ENCODE measurements at regions not wholly inside any gene's neighbourhood (a gene's known extent, or its start where the extent isn't known, plus 50 kb on each side); places are given as distances from the start of the nearest gene placed in this dataset.
A peak's percentile ranks its signal among the peaks of the same experiment; 100 is the strongest.

DNA sequence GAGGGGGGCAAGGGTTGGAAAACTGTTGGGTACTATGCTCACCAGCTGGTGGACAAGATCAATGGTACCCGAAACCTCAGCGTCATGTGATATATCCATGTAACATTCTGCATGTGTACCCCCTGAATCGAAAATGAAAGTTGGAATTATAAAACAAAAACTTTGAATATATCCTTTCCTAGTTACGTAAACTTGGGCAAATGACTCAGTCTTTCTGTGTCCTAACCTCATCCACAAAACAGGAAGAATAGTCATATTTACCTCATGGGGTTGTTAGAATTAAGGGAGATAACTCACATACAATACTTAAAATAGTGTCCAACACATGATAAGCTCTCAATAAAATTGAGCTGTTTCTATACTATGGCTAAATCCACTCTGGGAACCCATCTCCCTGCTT lies 620.1 kb upstream of the KIRREL3 start:
- DNase-seq (ENCODE audit: low read depth), result peak; percentile 71

DNA sequence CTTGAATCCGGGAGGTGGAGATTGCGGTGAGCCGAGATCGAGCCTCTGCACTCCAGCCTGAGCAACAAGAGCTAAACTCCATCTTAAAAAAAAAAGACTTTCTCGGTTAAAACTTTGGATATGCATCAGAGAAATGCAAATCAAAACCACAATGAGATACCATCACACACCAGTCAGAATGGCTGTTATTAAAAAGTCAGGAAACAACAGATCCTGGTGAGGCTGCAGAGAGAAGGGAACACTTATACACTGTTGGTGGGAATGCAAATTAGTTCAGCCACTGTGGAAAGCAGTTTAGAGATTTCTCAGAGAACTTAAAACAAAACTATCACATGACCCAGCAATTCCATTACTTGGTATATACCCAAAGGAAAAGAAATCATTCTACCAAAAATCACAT lies 619.4 kb upstream of the KIRREL3 start:
- no peak for DNase-seq (ENCODE audit: low read depth)

DNA sequence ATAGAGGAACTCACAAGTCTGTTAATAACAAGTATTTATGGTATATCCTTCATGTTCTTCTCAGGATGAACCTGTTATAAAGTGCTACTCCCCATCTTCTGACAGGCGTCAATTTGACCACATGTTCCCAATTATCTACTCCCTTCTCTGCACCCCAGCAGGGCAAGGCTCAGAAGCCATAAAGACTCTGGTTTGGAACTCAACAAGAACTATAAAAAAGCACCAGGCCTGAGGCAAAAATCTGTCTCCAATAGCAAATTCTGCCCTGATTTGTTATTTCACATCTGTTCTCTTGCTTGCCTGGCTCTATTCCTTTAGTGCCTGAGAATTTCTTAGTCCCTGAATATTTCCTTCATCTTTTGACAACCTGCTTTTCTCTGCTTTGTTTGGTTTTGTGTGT lies 618.2 kb upstream of the KIRREL3 start:
- DNase-seq (ENCODE audit: low read depth), result no peak

DNA sequence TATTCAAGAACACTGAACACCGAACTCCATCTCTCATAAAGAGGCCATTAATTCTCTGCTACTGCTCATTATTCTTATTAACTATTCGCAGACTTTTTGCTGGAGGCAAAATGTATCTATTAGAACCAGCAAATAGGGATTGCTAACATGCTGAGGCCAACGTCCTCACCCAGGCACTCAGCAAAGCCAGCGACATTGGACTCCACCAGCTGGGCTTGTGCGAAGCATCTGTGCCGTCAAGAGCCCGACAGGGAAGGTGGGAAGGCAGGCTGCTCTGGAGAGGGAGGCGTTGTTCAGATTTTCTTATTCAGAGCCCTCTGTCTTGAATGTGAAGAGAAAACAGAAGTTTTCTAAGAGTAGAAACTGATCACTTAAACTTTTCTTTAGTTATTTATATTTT lies 615.6 kb upstream of the KIRREL3 start:
- DNase-seq (ENCODE audit: low read depth), result no peak

DNA sequence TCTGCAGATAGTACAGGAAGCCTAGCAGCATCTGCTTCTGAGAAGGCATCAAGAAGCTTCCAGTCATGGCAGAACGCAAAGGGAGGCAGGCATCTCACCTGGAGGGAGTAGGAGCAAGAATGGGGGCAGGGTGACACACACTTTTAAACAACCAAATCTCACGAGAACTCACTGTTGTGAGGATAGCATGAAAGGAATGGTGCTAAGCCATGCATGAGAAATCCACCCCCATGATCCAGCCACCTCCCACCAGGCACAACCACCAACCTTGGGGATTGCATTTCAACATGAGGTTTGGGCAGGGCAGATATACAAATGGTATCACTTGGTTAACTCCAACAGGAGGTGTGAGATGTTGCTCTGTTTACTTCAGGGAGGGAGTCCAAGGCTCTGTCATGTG lies 612.0 kb upstream of the KIRREL3 start:
- DNase-seq (ENCODE audit: low read depth), result no peak

DNA sequence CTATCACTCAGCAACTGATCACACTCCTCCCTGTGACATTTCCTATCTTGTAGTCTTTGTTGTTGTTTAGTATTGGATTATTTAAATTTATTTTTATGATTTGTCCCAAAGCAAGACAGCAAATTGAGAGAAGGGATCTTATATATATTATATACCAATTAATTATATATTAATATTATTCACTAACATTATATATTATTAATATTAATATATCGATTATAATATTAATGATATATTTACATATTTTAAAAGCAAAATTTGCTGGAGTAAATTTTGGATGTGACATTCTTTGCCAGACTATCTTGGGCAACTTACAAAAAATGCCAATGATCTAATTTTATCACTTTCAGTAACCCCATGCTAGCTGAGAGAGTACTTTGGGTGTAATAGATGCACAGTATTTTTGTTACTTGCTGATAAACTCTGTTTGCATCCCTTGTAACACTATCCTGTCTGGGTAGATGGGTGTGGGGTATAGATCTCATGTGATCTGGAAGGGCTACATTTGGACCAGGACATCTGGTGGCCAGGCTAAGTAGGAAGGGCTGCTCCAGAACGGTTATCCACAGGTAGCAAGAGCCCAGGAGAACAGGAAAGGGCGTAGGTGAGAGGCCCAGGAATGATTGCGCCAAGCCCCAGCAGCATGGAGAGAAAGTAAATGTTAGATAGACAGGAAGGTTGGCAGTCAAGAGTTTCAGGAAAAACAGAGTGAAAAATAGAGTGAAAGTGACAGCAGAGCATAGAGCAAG lies 608.6 kb upstream of the KIRREL3 start:
- DNase-seq (ENCODE audit: low read depth), result no peak

DNA sequence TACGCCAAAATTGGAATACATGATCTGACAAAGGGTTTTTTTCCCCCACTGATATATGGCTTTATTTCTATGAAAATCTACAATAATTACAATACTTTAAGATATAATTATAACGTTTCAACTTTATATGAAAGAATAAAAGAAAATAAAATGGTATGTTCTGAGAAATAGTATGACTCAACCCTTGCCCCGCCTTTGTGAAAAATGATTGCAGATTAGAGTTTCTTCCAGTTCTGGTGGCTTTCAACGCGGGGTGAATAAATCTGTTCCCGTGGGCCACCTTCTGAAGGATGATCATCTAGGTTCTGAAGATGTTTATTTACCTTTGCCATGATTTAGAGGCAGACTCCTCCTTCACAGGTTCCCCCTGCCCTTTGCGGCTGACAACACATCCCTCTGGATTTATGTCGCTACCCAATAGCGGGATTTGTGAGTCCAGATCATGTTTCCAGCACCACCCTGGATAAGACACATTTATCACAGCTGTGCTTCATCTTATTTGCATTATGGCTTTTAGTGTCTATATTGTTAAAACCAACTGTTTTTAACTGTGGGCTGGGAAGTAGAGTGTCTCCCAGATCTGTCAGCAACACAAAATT lies 607.0 kb upstream of the KIRREL3 start:
- no peak for DNase-seq (ENCODE audit: low read depth)

DNA sequence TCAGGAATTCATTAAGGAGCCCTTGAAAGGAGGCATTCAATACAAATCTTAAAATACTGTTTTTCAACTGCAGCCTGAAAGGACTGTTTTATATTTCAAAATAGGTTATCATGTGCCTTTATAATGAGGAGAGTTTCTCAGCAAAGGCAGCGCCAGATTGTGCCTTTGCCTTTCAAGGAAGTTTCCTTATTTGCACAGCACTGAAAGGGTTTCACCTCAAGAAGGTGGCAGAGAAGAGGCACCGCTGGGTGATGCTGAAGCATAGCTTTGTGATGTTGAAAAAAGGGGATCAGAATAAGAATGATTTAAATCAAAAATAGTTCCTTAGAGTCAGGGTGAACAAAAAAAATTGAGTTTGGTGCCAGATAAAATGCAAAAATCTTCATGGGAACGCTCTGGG lies 601.0 kb upstream of the KIRREL3 start:
- no peak for DNase-seq (ENCODE audit: low read depth)

DNA sequence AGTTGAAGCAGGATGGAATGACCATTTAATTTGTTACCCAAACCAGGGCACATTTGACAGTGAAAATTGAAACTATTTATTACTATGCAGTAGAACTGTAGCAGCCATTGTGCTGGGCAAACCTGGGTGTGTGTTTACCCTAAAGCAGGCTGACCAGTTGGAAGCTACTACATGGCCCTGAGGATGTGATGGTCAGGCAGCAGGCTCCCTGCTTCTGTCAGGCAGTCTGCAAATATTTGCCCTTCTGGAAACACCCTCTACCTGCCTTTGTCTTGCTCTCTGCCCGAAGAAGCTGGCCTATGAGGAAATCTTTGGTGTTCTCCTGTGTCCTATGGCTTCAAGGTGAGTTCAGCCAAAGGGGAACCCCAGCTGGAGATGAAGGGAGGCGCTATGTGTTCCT lies 600.1 kb upstream of the KIRREL3 start:
- no peak for DNase-seq (ENCODE audit: low read depth)

DNA sequence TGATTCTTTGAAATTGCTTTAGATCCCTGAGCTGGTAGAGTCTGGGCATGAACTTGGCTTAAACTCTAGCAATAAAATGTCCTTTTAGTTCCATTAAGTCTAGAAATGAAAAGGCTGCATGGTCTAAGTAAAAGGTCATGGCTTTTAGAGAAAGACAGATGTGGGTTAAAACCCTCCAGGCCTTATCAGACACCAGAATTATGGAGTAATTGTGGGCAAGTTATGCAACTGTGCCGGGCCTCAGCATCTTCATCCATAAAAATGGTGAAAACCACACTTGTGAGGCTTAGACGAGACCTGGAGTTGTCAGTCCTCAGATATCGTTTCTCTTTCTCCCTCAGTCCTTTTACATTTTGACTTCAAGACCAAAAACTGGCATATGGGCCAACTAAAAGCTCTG lies 597.9 kb upstream of the KIRREL3 start:
- DNase-seq (ENCODE audit: low read depth), result no peak

DNA sequence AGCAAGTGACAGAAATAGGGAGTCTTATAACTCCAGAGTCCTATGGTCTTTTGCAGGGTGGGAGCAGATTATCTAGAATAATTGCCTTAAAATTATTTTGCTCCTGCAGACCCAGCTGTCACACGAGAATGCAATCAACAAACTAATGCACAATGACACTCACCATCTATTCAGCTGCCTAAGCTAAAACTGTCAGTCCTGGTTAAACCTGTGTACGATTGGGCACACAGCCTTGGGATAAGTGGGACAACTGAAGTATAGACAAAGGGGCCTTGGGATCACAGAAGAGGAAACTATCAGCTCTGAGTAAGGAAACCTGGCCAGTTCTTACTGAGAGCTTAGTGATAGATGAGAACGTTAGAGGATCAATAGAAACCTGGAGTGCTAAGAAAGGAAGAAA lies 595.9 kb upstream of the KIRREL3 start:
- DNase-seq (ENCODE audit: low read depth), result no peak

DNA sequence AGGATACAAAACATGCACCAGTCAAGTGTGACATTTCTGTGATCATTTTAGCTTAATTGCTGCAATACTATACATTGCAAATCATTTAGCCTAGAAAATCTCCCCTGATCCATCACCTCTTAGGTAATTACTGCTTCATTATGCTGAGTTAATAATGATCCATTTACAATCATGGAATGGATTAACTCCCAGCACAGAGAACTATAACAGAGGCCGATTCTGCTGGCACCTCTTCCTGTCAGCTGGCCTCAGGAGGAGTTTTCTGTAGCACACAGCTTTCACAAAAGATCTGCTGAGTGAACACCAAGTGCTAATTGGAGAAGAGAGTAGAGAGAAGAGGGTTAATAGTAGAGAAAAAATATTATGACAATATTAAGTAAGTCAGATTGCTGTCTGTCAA lies 591.8 kb upstream of the KIRREL3 start:
- no peak for DNase-seq (ENCODE audit: low read depth)

DNA sequence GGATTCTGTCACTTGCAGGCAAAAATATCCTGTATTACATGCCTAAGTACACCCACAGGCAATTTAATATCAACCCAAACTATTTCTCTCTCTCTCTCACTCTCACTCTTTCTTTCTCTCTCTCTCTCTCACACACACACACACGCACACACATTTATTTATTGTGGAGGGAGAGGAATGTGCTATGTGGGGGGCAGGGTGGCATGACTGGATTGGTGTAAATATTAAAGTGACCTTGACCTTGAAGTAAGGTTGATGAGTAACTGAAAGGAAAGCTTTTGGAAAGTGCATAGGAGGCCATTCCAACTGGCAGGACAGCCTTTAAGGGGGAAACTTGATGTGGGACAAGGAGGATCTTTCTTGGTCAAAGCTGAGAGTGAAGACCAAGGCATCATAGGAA lies 589.7 kb upstream of the KIRREL3 start:
- no peak for DNase-seq (ENCODE audit: low read depth)

DNA sequence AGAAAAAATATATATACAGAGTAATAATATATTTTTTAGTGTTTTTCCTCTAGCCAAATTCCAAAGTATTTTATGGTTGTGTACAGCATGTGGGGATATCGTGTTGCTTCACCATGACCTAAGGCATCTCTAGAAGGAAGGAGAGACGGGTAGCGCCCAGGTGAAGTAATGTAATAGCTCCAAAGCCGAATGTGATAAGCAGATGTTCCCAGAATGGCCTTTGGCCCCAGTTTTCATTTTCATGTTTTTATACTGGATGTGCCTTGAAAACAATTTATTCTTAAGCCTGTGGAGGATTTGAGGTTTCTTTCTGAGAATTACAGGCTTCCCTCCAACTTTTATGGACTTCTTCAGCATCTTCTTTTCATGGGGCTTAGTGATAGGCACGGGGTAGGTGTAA lies 587.9 kb upstream of the KIRREL3 start:
- DNase-seq (ENCODE audit: low read depth), result no peak

DNA sequence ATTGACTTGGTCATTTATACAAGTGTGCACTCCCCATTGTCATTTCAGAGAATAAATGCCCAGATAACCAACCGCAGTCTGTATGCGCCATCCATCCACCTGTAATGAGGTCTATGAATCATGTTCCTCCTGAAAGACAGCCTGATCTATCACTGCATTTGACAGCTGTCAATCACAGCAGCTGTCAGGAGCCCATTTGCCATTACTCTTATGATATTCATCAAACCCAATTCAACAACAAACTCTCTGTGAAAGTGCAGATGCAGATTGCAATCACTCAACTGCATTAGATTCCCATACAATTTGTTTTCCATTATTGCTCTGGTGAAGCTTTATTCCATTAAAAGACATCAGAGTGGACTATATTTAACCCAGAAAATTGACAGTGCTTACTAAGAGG lies 586.9 kb upstream of the KIRREL3 start:
- DNase-seq (ENCODE audit: low read depth), result no peak

DNA sequence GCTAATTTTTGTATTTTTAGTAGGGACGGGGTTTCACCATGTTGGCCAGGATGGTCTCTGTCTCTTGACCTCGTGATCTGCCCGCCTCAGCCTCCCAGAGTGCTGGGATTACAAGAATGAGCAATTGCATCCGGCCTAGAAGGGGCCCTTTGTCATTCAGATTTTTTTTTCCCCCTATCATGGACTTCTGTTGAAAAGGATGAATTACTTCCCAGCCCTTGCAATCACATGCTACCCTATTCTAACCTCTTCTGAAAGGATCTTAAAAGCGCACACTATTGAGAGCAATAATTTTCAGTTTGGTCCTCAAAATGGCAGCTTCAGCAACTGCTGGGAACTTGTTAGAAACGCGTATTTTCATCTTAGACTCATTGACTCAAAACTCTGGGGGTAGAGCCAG lies 575.6 kb upstream of the KIRREL3 start:
- DNase-seq (ENCODE audit: low read depth), result no peak

DNA sequence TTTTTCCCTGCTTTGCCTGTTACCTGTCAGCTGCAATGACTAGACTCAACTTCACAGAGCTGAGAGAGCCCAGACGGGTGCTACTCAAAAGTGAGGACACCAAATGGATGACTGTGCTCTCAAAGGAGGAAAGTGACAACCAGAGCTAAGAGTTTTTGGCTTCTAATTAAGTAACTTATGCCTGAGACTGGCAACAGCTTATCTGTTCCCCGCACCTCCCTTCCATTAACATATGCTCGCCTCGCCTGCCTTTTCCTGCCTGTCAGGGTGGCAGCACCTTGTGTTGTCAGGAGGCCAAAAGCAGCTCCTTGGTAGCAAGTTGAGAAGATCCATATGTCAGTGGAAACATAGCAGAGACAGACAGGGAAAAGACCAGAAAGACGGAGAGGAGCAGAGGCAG lies 573.9 kb upstream of the KIRREL3 start:
- DNase-seq (ENCODE audit: low read depth), result no peak

DNA sequence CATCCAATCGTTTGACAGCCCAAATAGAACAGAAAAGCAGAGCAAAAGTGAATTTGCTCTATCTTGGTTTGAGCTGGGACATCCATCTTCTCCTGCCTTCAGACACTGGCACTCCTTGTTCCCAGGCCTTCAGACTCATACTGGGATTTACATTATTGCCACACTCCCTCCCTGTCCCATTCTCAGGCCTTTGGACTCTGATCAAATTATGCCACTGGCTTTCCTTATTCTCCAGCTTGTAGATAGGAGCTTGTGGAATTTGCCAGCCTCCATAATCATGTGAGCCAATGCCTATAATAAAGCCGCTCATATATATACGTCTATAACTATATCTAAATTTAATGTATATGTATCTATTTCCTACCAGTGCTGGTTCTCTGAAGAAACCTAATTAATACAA lies 568.3 kb upstream of the KIRREL3 start:
- no peak for DNase-seq (ENCODE audit: low read depth)

DNA sequence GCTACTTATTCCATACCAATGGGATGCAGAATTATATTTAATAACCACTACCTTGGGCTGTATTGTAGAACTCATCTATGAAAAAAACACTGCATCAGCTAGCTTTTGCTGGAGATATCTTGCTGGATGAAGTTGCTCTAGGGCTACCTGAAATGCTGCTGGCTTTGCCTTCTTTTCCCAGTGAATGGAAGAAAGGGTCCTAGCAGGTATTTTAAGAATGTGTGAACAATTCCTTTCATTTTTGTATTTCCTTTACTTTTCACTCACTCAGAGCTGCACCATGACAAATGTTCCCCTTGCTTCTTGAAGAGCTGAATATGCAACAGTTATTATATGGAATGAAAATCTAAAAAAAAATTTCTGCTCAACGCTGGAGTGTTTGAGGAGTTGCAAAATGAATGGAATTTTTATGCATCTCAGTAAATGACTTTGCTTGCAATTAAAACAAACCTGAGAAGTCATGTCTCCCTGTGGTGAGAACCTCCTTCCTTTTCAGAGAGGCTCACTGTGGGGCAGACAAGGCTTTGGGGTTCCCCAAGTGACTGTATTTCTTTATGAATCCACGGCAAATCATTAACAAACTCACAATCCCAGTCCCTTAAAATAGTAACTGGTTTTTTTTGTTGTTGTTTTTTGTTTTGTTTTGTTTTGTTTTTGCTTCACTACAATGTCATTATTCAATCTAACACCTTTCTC lies 566.8 kb upstream of the KIRREL3 start:
- no peak for DNase-seq (ENCODE audit: low read depth)

DNA sequence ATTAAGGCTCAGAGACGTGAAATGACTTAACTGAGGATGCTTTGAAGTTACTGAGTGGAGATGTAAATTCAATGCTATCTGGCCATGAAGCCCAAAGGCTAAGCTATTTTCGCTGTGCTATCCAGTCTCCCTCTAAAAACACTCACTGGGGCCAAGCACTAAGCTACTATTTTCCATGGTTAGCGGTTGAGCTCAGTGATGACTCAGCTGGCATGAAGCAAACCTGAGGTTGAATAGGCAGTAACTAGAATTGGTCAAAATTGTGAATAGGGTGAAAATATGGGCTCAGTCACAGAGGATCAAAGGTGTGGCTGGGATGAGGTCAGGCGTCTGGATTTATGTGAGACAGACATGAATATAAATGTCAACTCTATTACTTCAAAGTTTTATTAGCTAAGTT lies 564.2 kb upstream of the KIRREL3 start:
- DNase-seq (ENCODE audit: low read depth), result peak; percentile 84

DNA sequence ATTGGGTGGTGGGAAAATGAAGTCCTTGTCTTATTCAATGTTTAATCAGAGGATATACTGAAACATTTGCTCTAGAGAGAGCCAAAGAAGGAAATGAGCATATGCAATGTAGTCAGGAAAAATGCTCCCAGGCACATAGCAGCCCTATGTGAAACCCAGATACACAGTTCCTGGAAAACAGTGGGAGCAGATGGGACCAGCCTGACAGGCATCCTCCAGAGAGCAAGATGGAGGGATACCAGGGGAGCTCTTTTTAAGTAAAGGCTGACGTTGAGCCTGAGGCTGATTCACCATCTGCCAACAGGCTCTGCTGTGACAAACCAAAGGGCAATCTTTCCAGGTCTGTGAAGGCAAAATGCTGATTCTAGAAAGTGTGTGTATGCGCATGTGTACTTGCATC lies 559.4 kb upstream of the KIRREL3 start:
- no peak for DNase-seq (ENCODE audit: low read depth)

DNA sequence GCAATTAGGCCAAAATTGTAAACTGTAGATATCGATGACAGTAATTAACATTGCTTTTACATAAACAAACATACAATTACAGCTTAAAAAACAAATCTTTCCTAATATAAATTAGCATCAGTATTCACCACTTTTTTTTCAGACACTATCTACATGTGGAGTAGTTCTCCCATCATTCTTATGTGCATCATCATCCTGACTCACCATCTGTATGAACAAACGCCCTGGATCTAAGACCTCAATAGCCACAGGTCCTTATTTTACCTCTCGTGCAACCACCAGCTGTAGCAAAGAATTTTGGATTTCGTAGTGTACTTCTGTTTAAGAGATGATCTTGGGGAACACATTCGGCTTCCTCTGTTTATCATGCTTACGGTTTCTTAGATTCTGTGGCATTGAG lies 551.9 kb upstream of the KIRREL3 start:
- peak; percentile 49 for DNase-seq (ENCODE audit: low read depth)

DNA sequence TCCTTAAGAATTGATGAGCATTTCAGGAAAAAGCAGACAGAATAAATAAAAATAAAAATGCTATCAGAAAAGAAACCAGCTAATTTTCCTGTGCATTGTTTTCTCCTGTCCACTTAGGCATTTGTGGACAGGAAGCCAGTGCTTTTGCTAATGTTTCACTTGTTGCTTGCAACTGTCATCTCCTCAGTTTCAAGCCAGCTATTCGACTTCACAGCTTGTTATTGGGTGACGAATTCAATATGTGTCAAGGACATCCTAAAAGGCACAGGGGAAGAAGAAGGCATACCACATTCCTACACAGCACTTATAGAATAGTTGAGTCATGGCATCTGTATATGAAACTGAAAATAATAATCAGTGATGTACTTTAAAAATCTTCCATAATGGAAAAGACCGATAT lies 530.6 kb upstream of the KIRREL3 start:
- DNase-seq (ENCODE audit: low read depth), result no peak
